PC-9 (cell line): ENCODE measurements at regions not wholly inside any gene's neighbourhood (a gene's known extent, or its start where the extent isn't known, plus 50 kb on each side); places are given as distances from the start of the nearest gene placed in this dataset.

Source experiments
- BruUV-seq: library from RNA; stranded (reverse); fragments of 400-500 nt; replicated peaks from 2 replicates; lab custom pipeline; 2021; lab: Mats Ljungman, UMichigan
- CTCF ChIA-PET: fragments of 300-600 bp; sonication (Branson Sonifier 250); formaldehyde crosslinking; loops from one replicate; lab custom pipeline; 2022; ENCODE audit warnings: antibody characterized with exemption; lab: Charles Lee
- POLR2A ChIA-PET: fragments of 300-600 bp; sonication (Branson Sonifier 250); formaldehyde crosslinking; loops from one replicate; lab custom pipeline; 2022; ENCODE audit warnings: antibody characterized with exemption; ENCODE audit not compliant: unreplicated experiment; lab: Charles Lee
- DNase-seq, 2 experiments: peaks; one replicate each; pipeline versions ENCODE4 v3.0.0 to v3.0.0-alpha.2; 2015 to 2022; ENCODE audit warnings: mixed read lengths in 1 of 2
- H2AFZ ChIP-seq: fragments of 200-600 bp; sonication (generic); 2 replicates; pipeline ENCODE4 v1.8.1; 2017; ENCODE audit warnings: antibody characterized with exemption
- H3F3A ChIP-seq: fragments of 200-600 bp; sonication (generic); 2 replicates; pipeline ENCODE4 v1.8.1; 2017; ENCODE audit warnings: antibody characterized with exemption, mild to moderate bottlenecking, low read depth; ENCODE audit not compliant: insufficient read depth
- H3K27ac ChIP-seq: fragments of 200-600 bp; sonication (generic); 2 replicates; pipeline ENCODE4 v1.6.1; 2016; ENCODE audit warnings: mixed run types
- H3K27me3 ChIP-seq: fragments of 200-600 bp; sonication (generic); 2 replicates; pipeline ENCODE4 v1.6.1; 2016; ENCODE audit warnings: low read depth, mixed run types; ENCODE audit not compliant: insufficient read depth
- H3K36me3 ChIP-seq: fragments of 200-600 bp; sonication (generic); 2 replicates; pipeline ENCODE4 v1.6.1; 2016; ENCODE audit warnings: low read depth, mixed run types
- H3K4me1 ChIP-seq: fragments of 200-600 bp; sonication (generic); replicated peaks from 2 replicates; pipeline ENCODE4 v1.6.1; 2016; ENCODE audit warnings: mixed run types; ENCODE audit not compliant: insufficient read depth
- H3K4me2 ChIP-seq: fragments of 200-600 bp; sonication (generic); 2 replicates; pipeline ENCODE4 v1.6.1; 2017; ENCODE audit warnings: mixed run types
- H3K4me3 ChIP-seq: fragments of 200-600 bp; sonication (generic); 2 replicates; pipeline ENCODE4 v1.6.1; 2016; ENCODE audit warnings: mixed run types
- H3K79me2 ChIP-seq: fragments of 200-600 bp; sonication (generic); 2 replicates; pipeline ENCODE4 v1.6.1; 2017; ENCODE audit warnings: low read depth, mixed run types
- H3K9me2 ChIP-seq: fragments of 200-600 bp; sonication (generic); 2 replicates; pipeline ENCODE4 v1.8.1; 2017; ENCODE audit warnings: mild to moderate bottlenecking; ENCODE audit not compliant: insufficient read depth
- H3K9me3 ChIP-seq: fragments of 200-600 bp; sonication (generic); 2 replicates; pipeline ENCODE4 v1.8.1; 2016; ENCODE audit warnings: low read depth; ENCODE audit not compliant: insufficient read depth
- H4K20me1 ChIP-seq: fragments of 200-600 bp; sonication (generic); 2 replicates; pipeline ENCODE4 v1.8.1; 2017; ENCODE audit not compliant: insufficient read depth
- EZH2 ChIP-seq: fragments of 200-600 bp; sonication (generic); IDR thresholded peaks from 2 replicates; pipeline ENCODE4 v1.8.0; 2017; ENCODE audit warnings: antibody characterized with exemption, low read depth
- intact Hi-C: fragments of 100-400 bp; cut with micrococcal nuclease; formaldehyde crosslinking; loops from one replicate; pipeline ENCODE4 v1.10.0; 2022; ENCODE audit not compliant: unreplicated experiment
- TF ChIP-seq, protein P1 (sequence below): fragments of 200-600 bp; sonication (generic); conservative IDR thresholded peaks from 2 replicates; pipeline ENCODE4 v1.6.1; 2017; ENCODE audit warnings: mixed run types, antibody characterized with exemption, mild to moderate bottlenecking, moderate library complexity

DNA sequence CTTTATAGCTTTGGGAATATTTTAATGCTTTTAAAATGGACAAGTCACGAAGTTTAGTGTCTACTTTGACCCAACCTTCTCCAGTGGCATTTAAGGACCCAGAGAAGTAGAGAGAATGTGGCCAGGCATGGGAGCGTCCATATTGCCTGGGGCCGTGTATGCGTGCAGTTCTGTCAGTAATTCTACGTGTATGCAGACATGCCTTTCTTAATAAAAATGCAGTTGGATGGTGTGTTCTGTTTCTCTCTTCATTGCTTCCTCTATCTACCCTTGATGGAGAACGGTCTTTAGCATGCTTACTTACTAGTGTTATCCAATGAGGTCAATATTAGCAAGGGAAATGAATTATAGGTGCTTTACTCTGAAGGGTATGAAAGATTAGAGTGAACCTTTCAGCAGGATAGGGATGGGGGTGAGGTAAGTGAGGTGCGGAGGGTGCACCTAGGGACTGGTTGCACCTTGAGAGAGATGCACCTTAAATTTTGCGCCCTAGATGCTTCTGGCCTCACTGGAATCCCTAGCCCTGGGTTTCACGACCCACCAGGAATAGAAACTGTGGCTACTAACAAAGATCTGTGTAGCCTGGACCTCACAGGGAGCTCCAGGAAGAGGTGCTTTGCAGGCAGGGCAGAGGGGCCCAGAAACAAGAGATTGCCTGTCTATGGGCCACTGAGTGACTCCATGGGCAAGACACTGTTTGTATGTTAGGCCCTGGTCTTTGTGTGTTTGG lies 194.3 kb downstream of the MYCN start:
- TF ChIP-seq EZH2: no peak
- TF ChIP-seq, protein P1, sequence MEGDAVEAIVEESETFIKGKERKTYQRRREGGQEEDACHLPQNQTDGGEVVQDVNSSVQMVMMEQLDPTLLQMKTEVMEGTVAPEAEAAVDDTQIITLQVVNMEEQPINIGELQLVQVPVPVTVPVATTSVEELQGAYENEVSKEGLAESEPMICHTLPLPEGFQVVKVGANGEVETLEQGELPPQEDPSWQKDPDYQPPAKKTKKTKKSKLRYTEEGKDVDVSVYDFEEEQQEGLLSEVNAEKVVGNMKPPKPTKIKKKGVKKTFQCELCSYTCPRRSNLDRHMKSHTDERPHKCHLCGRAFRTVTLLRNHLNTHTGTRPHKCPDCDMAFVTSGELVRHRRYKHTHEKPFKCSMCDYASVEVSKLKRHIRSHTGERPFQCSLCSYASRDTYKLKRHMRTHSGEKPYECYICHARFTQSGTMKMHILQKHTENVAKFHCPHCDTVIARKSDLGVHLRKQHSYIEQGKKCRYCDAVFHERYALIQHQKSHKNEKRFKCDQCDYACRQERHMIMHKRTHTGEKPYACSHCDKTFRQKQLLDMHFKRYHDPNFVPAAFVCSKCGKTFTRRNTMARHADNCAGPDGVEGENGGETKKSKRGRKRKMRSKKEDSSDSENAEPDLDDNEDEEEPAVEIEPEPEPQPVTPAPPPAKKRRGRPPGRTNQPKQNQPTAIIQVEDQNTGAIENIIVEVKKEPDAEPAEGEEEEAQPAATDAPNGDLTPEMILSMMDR: no peak
- no peak overlapping the region for H3K4me3 ChIP-seq
- POLR2A ChIA-PET: no interaction called here
- no peaks in the 10 kb centered on the region for H3K4me1 ChIP-seq
- H3K79me2 ChIP-seq: no peaks in the 10 kb centered on the region
- H3K9me3 ChIP-seq: no peaks in the 10 kb centered on the region
- no peaks in the 10 kb centered on the region for H3F3A ChIP-seq
- no peak overlapping the region for H3K27ac ChIP-seq
- DNase-seq: no peak
- H2AFZ ChIP-seq: no peak overlapping the region
- H3K9me2 ChIP-seq: no peaks in the 10 kb centered on the region
- no peak overlapping the region for H3K4me2 ChIP-seq
- H3K27me3 ChIP-seq: peaks cover 19% of the 10 kb centered on the region
- BruUV-seq: no TSS peak
- H3K36me3 ChIP-seq: no peaks in the 10 kb centered on the region
- intact Hi-C loops: no loop called here
- CTCF ChIA-PET: no interaction called here
- no peaks in the 10 kb centered on the region for H4K20me1 ChIP-seq

- Histone ChIP-seq H3K79me2 (no peaks in the 10 kb centered on the region), H3K4me2 (no peak overlapping the region), H3K36me3 (no peaks in the 10 kb centered on the region), H3K9me3 (no peaks in the 10 kb centered on the region), H3K9me2 (no peaks in the 10 kb centered on the region), H3K27ac (no peak overlapping the region), H3K4me1 (no peaks in the 10 kb centered on the region), H3K4me3 (no peak overlapping the region), H3F3A (no peaks in the 10 kb centered on the region), H4K20me1 (no peaks in the 10 kb centered on the region), H2AFZ (no peak overlapping the region), H3K27me3 (peaks cover 47% of the 10 kb centered on the region)
- TF ChIP-seq, protein P1: no peak
- no peak for TF ChIP-seq EZH2
- ChIA-PET POLR2A (no interaction called here), CTCF (no interaction called here)
- DNase-seq: no peak
- intact Hi-C loops: no loop called here
- no TSS peak for BruUV-seq
Measured at GRCh38 chr2:16130906-16131400, 190.6 kb downstream of the MYCN start.

GRCh38 chr2:16130541-16130880 lies 190.2 kb downstream of the MYCN start:
- ChIA-PET CTCF (no interaction called here), POLR2A (no interaction called here)
- Histone ChIP-seq H3K9me3 (no peaks in the 10 kb centered on the region), H3K4me1 (no peaks in the 10 kb centered on the region), H3K36me3 (no peaks in the 10 kb centered on the region), H4K20me1 (no peaks in the 10 kb centered on the region), H3K4me2 (no peak overlapping the region), H3K9me2 (no peaks in the 10 kb centered on the region), H3K27me3 (peaks cover 51% of the 10 kb centered on the region), H2AFZ (no peak overlapping the region), H3F3A (no peaks in the 10 kb centered on the region), H3K27ac (no peak overlapping the region), H3K79me2 (no peaks in the 10 kb centered on the region), H3K4me3 (no peak overlapping the region)
- BruUV-seq: no TSS peak
- intact Hi-C loops: no loop called here
- no peak for TF ChIP-seq EZH2
- TF ChIP-seq, protein P1: no peak
- no peak for DNase-seq
